Erythroblast (primary cell): ENCODE measurements at regions not wholly inside any gene's neighbourhood (a gene's known extent, or its start where the extent isn't known, plus 50 kb on each side); places are given as distances from the start of the nearest gene placed in this dataset.

Experiments
- GATA1 ChIP-seq: IDR thresholded peaks from 2 replicates; pipeline ENCODE4 v1.6.1; 2011; ENCODE audit warnings: low read depth, mild to moderate bottlenecking, control low read depth, low read length, moderate library complexity
- POLR2A ChIP-seq: IDR thresholded peaks from 2 replicates; pipeline ENCODE4 v1.6.1; 2011; ENCODE audit warnings: mild to moderate bottlenecking, low read length

- TF ChIP-seq POLR2A (no peak), GATA1 (no peak)
Measured at GRCh38 chr21:16002874-16003466, 273.2 kb downstream of the USP25 start.
